HCT116 (cell line): ENCODE measurements at regions not wholly inside any gene's neighbourhood (a gene's known extent, or its start where the extent isn't known, plus 50 kb on each side); places are given as distances from the start of the nearest gene placed in this dataset.

Experiments
- ATAC-seq: fragments of 200-7000 bp; cut with Tn5 transposase; 2 replicates; pipeline ENCODE4 v1.9.1; 2020; ENCODE audit warnings: mild to moderate bottlenecking, moderate library complexity
- BruUV-seq: library from RNA; stranded (reverse); fragments of 400-500 nt; replicated peaks from 2 replicates; lab custom pipeline; 2021; lab: Mats Ljungman, UMichigan
- CTCF ChIA-PET: fragments of 300-600 bp; sonication (Branson Sonifier 250); formaldehyde crosslinking; loops from one replicate; lab custom pipeline; 2021; ENCODE audit warnings: antibody characterized with exemption; lab: Charles Lee
- POLR2A ChIA-PET: fragments of 300-600, 350-600 bp; sonication (Branson Sonifier 250); formaldehyde crosslinking; loops from one replicate; lab custom pipeline; 2021; ENCODE audit warnings: antibody characterized with exemption; lab: Charles Lee
- RAD21 ChIA-PET, 2 experiments: fragments of 300-600 bp; sonication (Branson Sonifier 250); formaldehyde crosslinking; loops; one replicate each; lab custom pipeline; 2023; ENCODE audit warnings: low total read pairs in 2 of 2; ENCODE audit not compliant: uncharacterized antibody in 2 of 2, unreplicated experiment in 2 of 2, low non-redundant PET in 1 of 2; lab: Charles Lee
- DNase-seq: peaks from one replicate; pipeline ENCODE4 v3.0.0-alpha.2; 2010; ENCODE audit warnings: low read depth, low spot score
- H2AFZ ChIP-seq: fragments of 200-600 bp; shearing (Covaris generic), sonication (generic); 2 replicates; pipeline ENCODE4 v1.6.1; 2017; ENCODE audit warnings: low read depth, mixed run types, mixed read lengths, antibody characterized with exemption, low read length; ENCODE audit not compliant: poor library complexity, severe bottlenecking
- H3K27ac ChIP-seq: 2 replicates; pipeline ENCODE4 v1.5.1; 2012; ENCODE audit warnings: low read depth, low read length
- H3K27me3 ChIP-seq: fragments of 200-600 bp; sonication (generic); 2 replicates; pipeline ENCODE4 v1.6.1; 2016; ENCODE audit warnings: mixed run types, low read length, mixed read lengths; ENCODE audit not compliant: insufficient read depth
- H3K36me3 ChIP-seq, 2 experiments: fragments of 200-500 bp in 1 of 2; fragments of 200-600 bp in 1 of 2; sonication (Bioruptor generic) in 1 of 2; sonication (generic) in 1 of 2; 2 replicates each; pipeline versions ENCODE4 v1.5.1 to v1.6.1; 2014 to 2016; ENCODE audit warnings: low read length in 2 of 2, inconsistent platforms in 1 of 2, mixed read lengths in 1 of 2, mixed run types in 1 of 2; ENCODE audit not compliant: insufficient read depth in 2 of 2, control insufficient read depth in 1 of 2
- H3K4me1 ChIP-seq, 2 experiments: fragments of 200-600 bp in 1 of 2; sonication (generic) in 1 of 2; 2 replicates each; pipeline versions ENCODE4 v1.5.1 to v1.6.1; 2012 to 2017; ENCODE audit warnings: low read length in 2 of 2, inconsistent platforms in 1 of 2, mild to moderate bottlenecking in 1 of 2, mixed read lengths in 1 of 2, mixed run types in 1 of 2, moderate library complexity in 1 of 2; ENCODE audit not compliant: insufficient read depth in 2 of 2, control insufficient read depth in 1 of 2
- H3K4me2 ChIP-seq: fragments of 200-600 bp; sonication (generic); 2 replicates; pipeline ENCODE4 v1.6.1; 2017; ENCODE audit warnings: mixed run types, low read length, mixed read lengths
- H3K4me3 ChIP-seq, 2 experiments: fragments of 200-600 bp in 1 of 2; sonication (generic) in 1 of 2; replicated peaks in 1 of 2; 2 replicates each; pipeline ENCODE4 v1.5.1; 2011 to 2016; ENCODE audit warnings: low read length in 2 of 2, control low read depth in 1 of 2, low read depth in 1 of 2, mild to moderate bottlenecking in 1 of 2, mixed read lengths in 1 of 2, mixed run types in 1 of 2
- H3K79me2 ChIP-seq: fragments of 200-600 bp; sonication (generic); 2 replicates; pipeline ENCODE4 v1.6.1; 2017; ENCODE audit warnings: mild to moderate bottlenecking, mixed run types, low read length, moderate library complexity, mixed read lengths; ENCODE audit not compliant: insufficient read depth
- H3K9ac ChIP-seq: fragments of 200-600 bp; sonication (generic); 2 replicates; pipeline ENCODE4 v1.6.1; 2016; ENCODE audit warnings: low read length, mixed read lengths
- H3K9me2 ChIP-seq: fragments of 200-600 bp; sonication (generic), shearing (Covaris generic); 2 replicates; pipeline ENCODE4 v1.6.1; 2017; ENCODE audit warnings: mixed run types, mild to moderate bottlenecking, moderate library complexity; ENCODE audit not compliant: insufficient read depth
- H3K9me3 ChIP-seq, 2 experiments: fragments of 200-500 bp in 1 of 2; fragments of 200-600 bp in 1 of 2; sonication (Bioruptor generic) in 1 of 2; sonication (generic) in 1 of 2; 2 replicates each; pipeline ENCODE4 v1.6.1; 2014 to 2017; ENCODE audit warnings: low read length in 2 of 2, mixed read lengths in 2 of 2, inconsistent platforms in 1 of 2, low read depth in 1 of 2, mild to moderate bottlenecking in 1 of 2, mixed run types in 1 of 2, moderate library complexity in 1 of 2; ENCODE audit not compliant: control insufficient read depth in 1 of 2, insufficient read depth in 1 of 2
- H4K20me1 ChIP-seq: fragments of 200-600 bp; sonication (generic), shearing (Covaris generic); 2 replicates; pipeline ENCODE4 v1.6.1; 2017; ENCODE audit warnings: mixed run types, mild to moderate bottlenecking, moderate library complexity; ENCODE audit not compliant: insufficient read depth
- ATF3 ChIP-seq: IDR thresholded peaks from 2 replicates; pipeline ENCODE4 v1.6.1; 2012
- CBX3 ChIP-seq: IDR thresholded peaks from 2 replicates; pipeline ENCODE4 v1.6.1; 2012; ENCODE audit warnings: low read depth
- CEBPB ChIP-seq: IDR thresholded peaks from 2 replicates; pipeline ENCODE4 v1.6.1; 2012; ENCODE audit warnings: low read depth
- CTCF ChIP-seq, 3 experiments: fragments of 200-600 bp in 1 of 3; sonication (generic) in 1 of 3; IDR thresholded peaks in 2 of 3; conservative IDR thresholded peaks in 1 of 3; 2 replicates each; pipeline ENCODE4 v1.5.1; 2012 to 2017; ENCODE audit warnings: low read depth in 2 of 3, low read length in 2 of 3, antibody characterized with exemption in 1 of 3, borderline replicate concordance in 1 of 3, control low read depth in 1 of 3, mild to moderate bottlenecking in 1 of 3, mixed read lengths in 1 of 3, mixed run types in 1 of 3, moderate library complexity in 1 of 3; ENCODE audit not compliant: insufficient read depth in 1 of 3
- EGR1 ChIP-seq: IDR thresholded peaks from 2 replicates; pipeline ENCODE4 v1.6.1; 2012; ENCODE audit warnings: low read depth
- EZH2 ChIP-seq: fragments of 200-600 bp; sonication (generic); IDR thresholded peaks from 2 replicates; pipeline ENCODE4 v1.6.1; 2017; ENCODE audit warnings: antibody characterized with exemption, mixed run types
- EZH2phosphoT487 ChIP-seq: fragments of 200-600 bp; IDR thresholded peaks from 2 replicates; pipeline ENCODE4 v1.6.1; 2018; ENCODE audit warnings: antibody characterized with exemption, borderline replicate concordance
- JUND ChIP-seq: IDR thresholded peaks from 2 replicates; pipeline ENCODE4 v1.6.1; 2012
- POLR2A ChIP-seq: IDR thresholded peaks from 2 replicates; pipeline ENCODE4 v1.7.0; 2011; ENCODE audit warnings: borderline replicate concordance; ENCODE audit not compliant: insufficient read depth, insufficient read length; ENCODE audit errors: extremely low read depth
- POLR2AphosphoS5 ChIP-seq: IDR thresholded peaks from 2 replicates; pipeline ENCODE4 v1.6.1; 2011; ENCODE audit warnings: mild to moderate bottlenecking, low read depth, low read length, moderate library complexity
- REST ChIP-seq: IDR thresholded peaks from 2 replicates; pipeline ENCODE4 v1.6.1; 2012; ENCODE audit warnings: low read depth
- SIN3A ChIP-seq: IDR thresholded peaks from 2 replicates; pipeline ENCODE4 v1.6.1; 2012; ENCODE audit warnings: low read depth
- SP1 ChIP-seq: IDR thresholded peaks from 2 replicates; pipeline ENCODE4 v1.6.1; 2012; ENCODE audit warnings: low read depth
- SRF ChIP-seq: IDR thresholded peaks from 2 replicates; pipeline ENCODE4 v1.6.1; 2012; ENCODE audit warnings: low read depth
- YY1 ChIP-seq: IDR thresholded peaks from 2 replicates; pipeline ENCODE4 v1.6.1; 2011; ENCODE audit warnings: low read length, low read depth, moderate library complexity, mild to moderate bottlenecking; ENCODE audit not compliant: insufficient replicate concordance; ENCODE audit errors: extremely low read depth
- ZBTB33 ChIP-seq: IDR thresholded peaks from 2 replicates; pipeline ENCODE4 v1.6.1; 2011; ENCODE audit warnings: mild to moderate bottlenecking, low read length, moderate library complexity; ENCODE audit not compliant: insufficient replicate concordance; ENCODE audit errors: extremely low read depth
- ZFX ChIP-seq: fragments of 450-650 bp; IDR thresholded peaks from 2 replicates; pipeline ENCODE4 v1.6.1; 2017
- ZNF274 ChIP-seq: fragments of 200-500 bp; sonication (Bioruptor generic); IDR thresholded peaks from 2 replicates; pipeline ENCODE4 v1.6.1; 2014; ENCODE audit warnings: mild to moderate bottlenecking, low read depth, low read length, inconsistent platforms
- intact Hi-C: fragments of 100-400 bp; cut with micrococcal nuclease; formaldehyde crosslinking; loops from 2 replicates; pipeline ENCODE4 v1.10.0; 2022

- Histone ChIP-seq H3K27me3 (no peaks in the 10 kb centered on the region), H2AFZ (no peak overlapping the region), H3K79me2 (no peaks in the 10 kb centered on the region)
- RAD21 ChIA-PET: no interaction called here
- CTCF ChIA-PET: no interaction called here
- TF ChIP-seq SRF (no peak), POLR2A (no peak), ZFX (no peak), ATF3 (no peak), EZH2 (no peak), CTCF (IDR thresholded peaks at IDR 0.05 in 2 of 3, conservative IDR thresholded peaks at IDR 0.05 in 1 of 3; ENCODE audit: borderline replicate concordance in 1 of 3, insufficient read depth in 1 of 3, low read depth in 2 of 3, low read length in 2 of 3) (no peak), SIN3A (no peak), JUND (no peak), REST (no peak), EGR1 (no peak), SP1 (no peak), EZH2phosphoT487 (no peak), YY1 (no peak), CEBPB (no peak), POLR2AphosphoS5 (no peak), ZBTB33 (no peak), CBX3 (no peak), ZNF274 (no peak)
- TF ChIP-seq, all 23 proteins: peak for 0
- intact Hi-C loops: no loop called here
- ATAC-seq (no peak), DNase-seq (no peak)
- Histone ChIP-seq H3K4me1 (no peaks in the 10 kb centered on the region), H3K9ac (no peak overlapping the region), H3K36me3 (no peaks in the 10 kb centered on the region), H4K20me1 (no peaks in the 10 kb centered on the region), H3K9me2 (no peaks in the 10 kb centered on the region), H3K27ac (no peak overlapping the region), H3K9me3 (peaks cover 9 to 20% of the 10 kb centered on the region in 2 experiments; a peak in 3 of 4 replicates), H3K4me3 (no peak overlapping the region), H3K4me2 (no peak overlapping the region)
- POLR2A ChIA-PET: no interaction called here
- no TSS peak for BruUV-seq
Measured at GRCh38 chr14:85172290-85172689, 357.7 kb upstream of the FLRT2 start.
